ENCODE measurements at regions not wholly inside any gene's neighbourhood (a gene's known extent, or its start where the extent isn't known, plus 50 kb on each side); places are given as distances from the start of the nearest gene placed in this dataset.

DNA sequence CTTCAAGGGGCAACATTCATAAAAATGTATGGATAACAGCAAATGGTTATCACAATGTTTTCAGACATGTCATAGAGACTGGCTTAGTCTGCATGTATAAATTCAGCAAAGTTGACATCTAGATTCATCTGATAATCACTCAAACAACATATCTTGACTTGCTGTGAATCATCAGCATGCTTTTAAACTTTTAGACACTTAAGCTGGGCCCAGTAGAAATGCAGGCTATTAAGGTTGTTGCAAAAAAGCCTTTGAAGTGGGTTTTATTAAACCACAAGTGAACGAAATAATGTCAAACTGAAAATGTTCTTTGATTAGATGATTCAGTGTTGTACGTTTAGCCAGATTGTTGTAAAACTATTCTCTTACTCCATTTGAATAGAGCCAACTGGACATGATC, 759.6 kb downstream of the NXPH1 start:
- TF ChIP-seq CREB1 (IDR thresholded peaks at IDR 0.05; ENCODE audit: low read depth) = no peak
- TF ChIP-seq REST (IDR thresholded peaks at IDR 0.05; ENCODE audit: low read depth) = no peak
- TF ChIP-seq EP300 (IDR thresholded peaks at IDR 0.05; ENCODE audit: borderline replicate concordance) = no peak
- TF ChIP-seq, protein P1, sequence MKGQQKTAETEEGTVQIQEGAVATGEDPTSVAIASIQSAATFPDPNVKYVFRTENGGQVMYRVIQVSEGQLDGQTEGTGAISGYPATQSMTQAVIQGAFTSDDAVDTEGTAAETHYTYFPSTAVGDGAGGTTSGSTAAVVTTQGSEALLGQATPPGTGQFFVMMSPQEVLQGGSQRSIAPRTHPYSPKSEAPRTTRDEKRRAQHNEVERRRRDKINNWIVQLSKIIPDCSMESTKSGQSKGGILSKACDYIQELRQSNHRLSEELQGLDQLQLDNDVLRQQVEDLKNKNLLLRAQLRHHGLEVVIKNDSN (IDR thresholded peaks at IDR 0.05) = no peak
- no peak for TF ChIP-seq EGR1 (IDR thresholded peaks at IDR 0.05)

DNA sequence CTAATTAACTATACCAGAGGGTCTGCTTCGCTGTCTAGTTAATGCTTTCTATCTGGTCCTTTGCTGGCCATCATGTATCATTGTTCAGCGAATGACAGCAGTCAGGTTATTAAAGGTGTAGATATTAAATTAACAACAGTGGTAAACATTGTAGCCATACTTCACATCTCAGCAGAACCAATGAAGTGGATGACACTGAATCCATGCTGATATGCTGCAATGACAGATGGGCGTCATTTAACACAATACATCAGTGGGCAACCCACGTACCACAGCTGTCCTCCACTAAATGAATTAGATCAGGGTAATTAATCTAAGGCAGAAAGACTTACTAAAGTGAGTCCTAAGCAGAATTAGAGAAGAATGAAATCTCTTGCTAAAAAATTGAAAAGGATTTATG, 767.2 kb downstream of the NXPH1 start:
- no peak for TF ChIP-seq CEBPB (IDR thresholded peaks at IDR 0.05)
- no peak for TF ChIP-seq ZBTB7A (IDR thresholded peaks at IDR 0.05; ENCODE audit: low read depth)
- TF ChIP-seq EGR1 (IDR thresholded peaks at IDR 0.05) = no peak
- TF ChIP-seq, protein P1 (IDR thresholded peaks at IDR 0.05) = no peak
- TF ChIP-seq CREB1 (IDR thresholded peaks at IDR 0.05; ENCODE audit: low read depth) = no peak
- no peak for TF ChIP-seq FOXM1 (IDR thresholded peaks at IDR 0.05; ENCODE audit: borderline replicate concordance, low read depth)
- TF ChIP-seq MAX (IDR thresholded peaks at IDR 0.05) = no peak
- TF ChIP-seq NFIC (IDR thresholded peaks at IDR 0.05) = no peak
- no peak for TF ChIP-seq TCF12 (IDR thresholded peaks at IDR 0.05; ENCODE audit: low read depth)
- TF ChIP-seq RAD21 (IDR thresholded peaks at IDR 0.05; ENCODE audit: low read depth) = no peak
- TF ChIP-seq TAF1 (IDR thresholded peaks at IDR 0.05; ENCODE audit: low read depth) = no peak
- TF ChIP-seq YY1 (IDR thresholded peaks at IDR 0.05; ENCODE audit: low read depth) = no peak
- TF ChIP-seq EP300 (IDR thresholded peaks at IDR 0.05; ENCODE audit: borderline replicate concordance) = no peak
- TF ChIP-seq TEAD4 (IDR thresholded peaks at IDR 0.05) = no peak
- TF ChIP-seq REST (IDR thresholded peaks at IDR 0.05; ENCODE audit: low read depth) = no peak

GRCh38 chr7:9201928-9202327, 768.5 kb downstream of the NXPH1 start:
- TF ChIP-seq TAF1 (IDR thresholded peaks at IDR 0.05; ENCODE audit: low read depth) (no peak), FOXM1 (IDR thresholded peaks at IDR 0.05; ENCODE audit: borderline replicate concordance, low read depth) (no peak), CREB1 (IDR thresholded peaks at IDR 0.05; ENCODE audit: low read depth) (no peak), TEAD4 (IDR thresholded peaks at IDR 0.05) (no peak), TCF12 (IDR thresholded peaks at IDR 0.05; ENCODE audit: low read depth) (no peak), MAX (IDR thresholded peaks at IDR 0.05) (no peak)

DNA sequence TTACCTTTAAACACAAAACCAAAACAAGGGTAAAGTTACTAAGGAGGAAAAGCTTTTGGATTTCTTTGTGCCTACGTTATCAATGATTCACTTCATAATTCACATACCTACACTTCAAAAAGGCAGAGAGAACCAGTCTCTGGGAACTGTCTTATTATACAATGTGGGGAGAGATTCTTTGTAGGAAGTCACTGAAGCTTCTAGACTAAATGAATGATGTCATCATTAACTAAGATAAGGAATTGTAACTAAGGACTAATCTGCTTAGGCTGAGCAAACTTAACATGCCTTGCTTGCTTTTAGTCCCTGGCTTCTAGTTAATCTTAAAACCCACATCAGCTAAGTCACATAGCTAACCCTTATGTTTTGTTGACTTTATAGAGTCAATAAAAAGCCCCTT, 771.2 kb downstream of the NXPH1 start:
- TF ChIP-seq CEBPB (IDR thresholded peaks at IDR 0.05) = no peak
- no peak for TF ChIP-seq ZBTB7A (IDR thresholded peaks at IDR 0.05; ENCODE audit: low read depth)
- TF ChIP-seq NFIC (IDR thresholded peaks at IDR 0.05) = no peak
- no peak for TF ChIP-seq REST (IDR thresholded peaks at IDR 0.05; ENCODE audit: low read depth)
- TF ChIP-seq YY1 (IDR thresholded peaks at IDR 0.05; ENCODE audit: low read depth) = no peak
- TF ChIP-seq EGR1 (IDR thresholded peaks at IDR 0.05) = no peak
- no peak for TF ChIP-seq FOXM1 (IDR thresholded peaks at IDR 0.05; ENCODE audit: borderline replicate concordance, low read depth)
- TF ChIP-seq, protein P1 (IDR thresholded peaks at IDR 0.05) = no peak
- TF ChIP-seq TEAD4 (IDR thresholded peaks at IDR 0.05) = no peak
- no peak for TF ChIP-seq TAF1 (IDR thresholded peaks at IDR 0.05; ENCODE audit: low read depth)
- TF ChIP-seq TCF12 (IDR thresholded peaks at IDR 0.05; ENCODE audit: low read depth) = no peak
- no peak for TF ChIP-seq CREB1 (IDR thresholded peaks at IDR 0.05; ENCODE audit: low read depth)
- TF ChIP-seq MAX (IDR thresholded peaks at IDR 0.05) = no peak
- TF ChIP-seq RAD21 (IDR thresholded peaks at IDR 0.05; ENCODE audit: low read depth) = no peak
- no peak for TF ChIP-seq EP300 (IDR thresholded peaks at IDR 0.05; ENCODE audit: borderline replicate concordance)

Data from Ishikawa (cell line).